MM.1S (cell line): ENCODE measurements at regions not wholly inside any gene's neighbourhood (a gene's known extent, or its start where the extent isn't known, plus 50 kb on each side); places are given as distances from the start of the nearest gene placed in this dataset.

Experiments
- CTCF ChIP-seq: fragments of 300-600 bp; sonication (generic); IDR thresholded peaks from 2 replicates; pipeline ENCODE4 v1.5.1; 2016; ENCODE audit warnings: antibody characterized with exemption, low read length, mixed read lengths
- EZH2 ChIP-seq: fragments of 300-600 bp; sonication (generic); optimal IDR thresholded peaks from 2 replicates; pipeline ENCODE3; 2017; ENCODE audit warnings: low read depth, mild to moderate bottlenecking, antibody characterized with exemption, low read length, mixed read lengths
- EZH2phosphoT487 ChIP-seq: fragments of 300-600 bp; sonication (generic); IDR thresholded peaks from 2 replicates; pipeline ENCODE4 v1.6.1; 2018; ENCODE audit warnings: antibody characterized with exemption, low read length

GRCh38 chrX:144916785-144917184 lies 330.5 kb upstream of the SPANXN1 start:
- no peak for TF ChIP-seq EZH2
- no peak for TF ChIP-seq EZH2phosphoT487
- no peak for TF ChIP-seq CTCF
